ENCODE measurements at regions not wholly inside any gene's neighbourhood (a gene's known extent, or its start where the extent isn't known, plus 50 kb on each side); places are given as distances from the start of the nearest gene placed in this dataset.
"Not testable (repeated sequence)": the region's sequence is repeated elsewhere in the genome, so short reads cannot be mapped to it uniquely, and the experiment has no call there.

DNA sequence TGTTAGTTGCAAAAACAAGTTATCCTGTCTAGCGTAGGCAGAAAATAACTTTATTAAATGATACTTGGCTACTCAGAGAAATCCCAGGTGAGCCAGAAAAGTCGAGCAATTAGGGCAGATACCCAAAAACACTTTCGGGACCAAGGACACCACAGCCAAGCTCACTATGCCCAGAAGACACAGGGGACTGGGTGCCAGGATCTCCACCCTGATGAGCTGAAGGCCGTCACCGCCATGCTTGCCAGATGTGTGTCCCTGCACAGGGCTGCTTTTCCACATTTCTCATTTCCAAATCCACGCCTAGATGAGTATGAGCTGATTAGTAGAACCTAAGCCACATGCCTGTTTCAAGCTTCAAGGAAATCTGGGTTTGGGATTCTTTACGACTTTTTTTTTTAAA is 214.0 kb upstream of the SMLR1 start:
- no peak for DNase-seq (ENCODE audit: low read depth)
- TF ChIP-seq, protein P1, sequence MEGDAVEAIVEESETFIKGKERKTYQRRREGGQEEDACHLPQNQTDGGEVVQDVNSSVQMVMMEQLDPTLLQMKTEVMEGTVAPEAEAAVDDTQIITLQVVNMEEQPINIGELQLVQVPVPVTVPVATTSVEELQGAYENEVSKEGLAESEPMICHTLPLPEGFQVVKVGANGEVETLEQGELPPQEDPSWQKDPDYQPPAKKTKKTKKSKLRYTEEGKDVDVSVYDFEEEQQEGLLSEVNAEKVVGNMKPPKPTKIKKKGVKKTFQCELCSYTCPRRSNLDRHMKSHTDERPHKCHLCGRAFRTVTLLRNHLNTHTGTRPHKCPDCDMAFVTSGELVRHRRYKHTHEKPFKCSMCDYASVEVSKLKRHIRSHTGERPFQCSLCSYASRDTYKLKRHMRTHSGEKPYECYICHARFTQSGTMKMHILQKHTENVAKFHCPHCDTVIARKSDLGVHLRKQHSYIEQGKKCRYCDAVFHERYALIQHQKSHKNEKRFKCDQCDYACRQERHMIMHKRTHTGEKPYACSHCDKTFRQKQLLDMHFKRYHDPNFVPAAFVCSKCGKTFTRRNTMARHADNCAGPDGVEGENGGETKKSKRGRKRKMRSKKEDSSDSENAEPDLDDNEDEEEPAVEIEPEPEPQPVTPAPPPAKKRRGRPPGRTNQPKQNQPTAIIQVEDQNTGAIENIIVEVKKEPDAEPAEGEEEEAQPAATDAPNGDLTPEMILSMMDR (IDR thresholded peaks at IDR 0.05; ENCODE audit: control insufficient read depth, insufficient read depth, low read depth, low read length, missing control alignments), result no peak

DNA sequence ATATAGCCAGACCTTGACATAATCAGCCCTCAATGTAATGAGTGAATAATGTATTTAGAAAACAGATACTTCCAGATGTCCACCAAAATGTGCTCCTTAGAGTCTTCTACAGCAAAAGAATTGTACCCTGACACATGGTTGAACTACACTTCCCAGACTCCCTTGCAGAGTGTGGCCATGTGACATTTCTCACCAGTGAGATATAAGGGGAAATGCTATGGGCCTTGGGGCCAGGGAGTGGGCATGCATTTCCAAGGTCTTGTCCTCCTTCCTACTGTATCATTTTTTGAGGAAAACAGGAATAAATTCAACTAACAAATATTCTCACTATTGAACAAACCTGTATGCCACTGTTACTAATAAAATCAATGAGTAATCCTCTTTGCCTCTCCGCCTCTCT is 211.4 kb upstream of the SMLR1 start:
- TF ChIP-seq, protein P1 (IDR thresholded peaks at IDR 0.05; ENCODE audit: control insufficient read depth, insufficient read depth, low read depth, low read length, missing control alignments), result no peak
- no peak for DNase-seq (ENCODE audit: low read depth)
- no peak overlapping the region for H3K4me3 ChIP-seq (ENCODE audit: control insufficient read depth, low read depth, low read length)

More for the DNA sequence above, 214.0 kb upstream of the SMLR1 start:
- no peak overlapping the region for H3K4me3 ChIP-seq (ENCODE audit: control insufficient read depth, low read depth, low read length)

DNA sequence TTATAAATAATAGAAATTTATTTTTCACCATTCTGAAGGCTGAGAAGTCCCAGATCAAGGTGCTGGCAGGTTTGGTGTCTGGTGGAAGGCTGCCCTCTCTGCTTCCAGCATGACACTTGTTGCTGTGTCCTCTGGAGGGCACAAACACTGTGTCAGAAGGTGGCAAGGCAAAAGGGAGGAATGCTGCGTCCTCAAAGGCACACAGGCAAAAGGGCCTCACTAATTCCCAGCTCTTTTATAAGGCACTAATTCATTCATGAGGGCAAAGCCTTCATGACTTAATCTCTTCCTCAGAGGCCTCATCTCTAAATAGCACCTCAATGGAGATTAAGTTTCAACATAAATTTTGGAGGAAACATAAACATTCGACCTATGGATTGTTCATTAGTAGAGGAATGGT is 209.5 kb upstream of the SMLR1 start:
- TF ChIP-seq, protein P1 (IDR thresholded peaks at IDR 0.05; ENCODE audit: control insufficient read depth, insufficient read depth, low read depth, low read length, missing control alignments), result no peak
- no peak overlapping the region for H3K4me3 ChIP-seq (ENCODE audit: control insufficient read depth, low read depth, low read length)
- no peak for DNase-seq (ENCODE audit: low read depth)

DNA sequence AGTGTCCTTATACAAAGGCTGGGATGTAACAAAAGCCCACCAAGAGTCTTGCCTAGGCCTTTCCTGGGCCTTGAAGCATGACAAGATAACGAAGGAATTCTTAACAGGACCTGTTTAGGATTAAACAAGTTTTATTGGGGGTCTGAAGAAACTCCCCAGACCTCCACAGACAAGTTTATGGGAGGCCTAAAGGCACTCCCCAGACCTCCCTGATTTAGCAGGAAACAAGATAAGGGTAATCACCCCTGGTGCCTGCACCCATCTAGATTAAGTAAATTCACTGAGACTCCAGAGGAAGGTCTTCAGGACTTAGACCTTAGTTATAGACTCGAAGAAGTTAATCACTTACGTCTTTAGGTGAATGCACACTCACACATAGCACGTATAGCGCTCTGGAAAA is 208.4 kb upstream of the SMLR1 start:
- not testable (repeated sequence) for DNase-seq (ENCODE audit: low read depth)

DNA sequence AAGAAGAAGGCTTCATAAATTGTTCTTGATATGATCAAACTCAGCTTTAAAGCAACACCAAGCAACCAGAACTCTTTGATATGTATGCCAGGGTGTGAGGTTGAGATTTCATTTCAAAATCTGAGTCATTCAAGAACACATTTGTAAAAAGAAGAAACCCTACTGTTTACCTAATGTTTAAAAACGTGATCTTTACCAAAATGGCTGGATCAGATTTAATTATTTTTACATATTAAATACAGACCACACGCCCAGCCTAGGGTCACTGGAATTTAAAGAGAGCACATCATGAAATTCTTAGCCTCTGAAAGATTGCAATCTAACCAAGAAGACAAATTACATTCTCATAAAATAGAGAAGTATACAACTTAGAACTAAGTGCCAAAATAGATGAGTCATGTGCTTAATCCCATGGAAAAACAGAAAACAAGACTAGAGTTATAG is 206.8 kb upstream of the SMLR1 start:
- H3K4me3 ChIP-seq (ENCODE audit: control insufficient read depth, low read depth, low read length), result no peak overlapping the region
- no peak for DNase-seq (ENCODE audit: low read depth)
- TF ChIP-seq, protein P1 (IDR thresholded peaks at IDR 0.05; ENCODE audit: control insufficient read depth, insufficient read depth, low read depth, low read length, missing control alignments), result no peak

More for the DNA sequence above, 208.4 kb upstream of the SMLR1 start:
- H3K4me3 ChIP-seq (ENCODE audit: control insufficient read depth, low read depth, low read length), result not testable (repeated sequence)

DNA sequence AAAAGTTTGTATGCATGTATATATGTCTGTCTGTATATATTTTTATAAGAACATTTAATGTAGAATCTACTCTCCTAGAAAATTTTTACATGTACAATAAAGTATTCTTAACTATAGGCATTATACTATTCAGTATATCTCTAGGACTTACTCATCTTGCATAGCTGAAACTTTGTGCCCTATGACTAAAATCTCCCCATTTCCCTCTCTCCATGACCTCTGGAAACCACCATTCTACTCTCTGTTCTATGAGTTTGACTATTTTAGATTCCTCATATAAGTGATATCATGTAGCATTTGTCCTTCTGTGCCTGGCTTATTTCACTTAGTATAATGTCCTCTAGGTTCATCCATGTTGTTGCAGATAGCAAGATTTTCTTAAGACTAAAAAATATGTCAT is 205.1 kb upstream of the SMLR1 start:
- DNase-seq (ENCODE audit: low read depth), result no peak
- TF ChIP-seq, protein P1 (IDR thresholded peaks at IDR 0.05; ENCODE audit: control insufficient read depth, insufficient read depth, low read depth, low read length, missing control alignments), result no peak
- no peak overlapping the region for H3K4me3 ChIP-seq (ENCODE audit: control insufficient read depth, low read depth, low read length)

DNA sequence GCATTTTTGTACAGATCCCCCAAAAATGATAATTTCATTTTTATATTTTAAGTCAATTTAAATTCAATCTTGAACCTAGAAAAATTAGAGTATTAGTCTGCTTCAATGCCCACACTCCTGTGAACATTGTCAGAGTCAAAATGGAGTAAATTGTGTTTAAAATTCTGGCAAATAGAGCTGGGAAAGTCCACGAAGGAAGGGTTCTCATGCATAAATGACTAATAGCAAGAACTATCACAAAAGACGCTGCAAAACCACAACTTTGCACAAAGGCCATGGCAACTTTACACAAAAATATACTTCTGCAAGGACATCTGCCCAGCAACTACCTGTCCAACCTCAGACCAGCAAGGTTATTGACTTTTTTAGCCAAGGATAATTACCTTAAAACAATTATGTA is 203.2 kb upstream of the SMLR1 start:
- TF ChIP-seq, protein P1 (IDR thresholded peaks at IDR 0.05; ENCODE audit: control insufficient read depth, insufficient read depth, low read depth, low read length, missing control alignments), result no peak
- H3K4me3 ChIP-seq (ENCODE audit: control insufficient read depth, low read depth, low read length), result no peak overlapping the region
- no peak for DNase-seq (ENCODE audit: low read depth)

Data from AG09309 (cell line).